Left forelimb (tissue), 1 donor: ENCODE measurements at regions not wholly inside any gene's neighbourhood (a gene's known extent, or its start where the extent isn't known, plus 50 kb on each side); places are given as distances from the start of the nearest gene placed in this dataset.

Experiments
- DNase-seq: peaks from one replicate; pipeline ENCODE4 v3.0.0-alpha.2; 2018; ENCODE audit warnings: low spot score

- no peak for DNase-seq
Observed at GRCh38 chr13:84315527-84315926, 433.3 kb upstream of the SLITRK1 start.

- no peak for DNase-seq
Observed at GRCh38 chr13:84303035-84303434, 420.8 kb upstream of the SLITRK1 start.

- no peak for DNase-seq
Observed at GRCh38 chr13:84297251-84297650, 415.0 kb upstream of the SLITRK1 start.

- no peak for DNase-seq
Observed at GRCh38 chr13:84296401-84296800, 414.1 kb upstream of the SLITRK1 start.

- DNase-seq, result no peak
Observed at GRCh38 chr13:84294576-84294975, 412.3 kb upstream of the SLITRK1 start.

GRCh38 chr13:84290386-84290785 lies 408.1 kb upstream of the SLITRK1 start:
- DNase-seq, result no peak

GRCh38 chr13:84279166-84279565 lies 396.9 kb upstream of the SLITRK1 start:
- DNase-seq, result no peak

GRCh38 chr13:84272877-84273562 lies 390.7 kb upstream of the SLITRK1 start:
- DNase-seq, result no peak

GRCh38 chr13:84265257-84265764 lies 383.0 kb upstream of the SLITRK1 start:
- no peak for DNase-seq

- DNase-seq, result no peak
Observed at GRCh38 chr13:84263354-84264069, 381.2 kb upstream of the SLITRK1 start.

GRCh38 chr13:84255226-84255797 lies 373.0 kb upstream of the SLITRK1 start:
- no peak for DNase-seq

- DNase-seq, result no peak
Observed at GRCh38 chr13:84249463-84249862, 367.2 kb upstream of the SLITRK1 start.

GRCh38 chr13:84243340-84243739 lies 361.1 kb upstream of the SLITRK1 start:
- DNase-seq, result no peak

GRCh38 chr13:84239032-84239431 lies 356.8 kb upstream of the SLITRK1 start:
- no peak for DNase-seq

- no peak for DNase-seq
Observed at GRCh38 chr13:84238381-84238780, 356.1 kb upstream of the SLITRK1 start.

GRCh38 chr13:84237143-84237542 lies 354.9 kb upstream of the SLITRK1 start:
- no peak for DNase-seq

GRCh38 chr13:84234416-84234815 lies 352.1 kb upstream of the SLITRK1 start:
- DNase-seq, result no peak

GRCh38 chr13:84230568-84230967 lies 348.3 kb upstream of the SLITRK1 start:
- no peak for DNase-seq

GRCh38 chr13:84211048-84211447 lies 328.8 kb upstream of the SLITRK1 start:
- DNase-seq, result no peak

GRCh38 chr13:84208246-84208910 lies 326.1 kb upstream of the SLITRK1 start:
- no peak for DNase-seq

GRCh38 chr13:84207509-84207908 lies 325.2 kb upstream of the SLITRK1 start:
- DNase-seq, result no peak

GRCh38 chr13:84200971-84201370 lies 318.7 kb upstream of the SLITRK1 start:
- DNase-seq, result no peak

GRCh38 chr13:84192125-84192524 lies 309.9 kb upstream of the SLITRK1 start:
- no peak for DNase-seq
